ENCODE measurements at regions not wholly inside any gene's neighbourhood (a gene's known extent, or its start where the extent isn't known, plus 50 kb on each side); places are given as distances from the start of the nearest gene placed in this dataset.

DNA sequence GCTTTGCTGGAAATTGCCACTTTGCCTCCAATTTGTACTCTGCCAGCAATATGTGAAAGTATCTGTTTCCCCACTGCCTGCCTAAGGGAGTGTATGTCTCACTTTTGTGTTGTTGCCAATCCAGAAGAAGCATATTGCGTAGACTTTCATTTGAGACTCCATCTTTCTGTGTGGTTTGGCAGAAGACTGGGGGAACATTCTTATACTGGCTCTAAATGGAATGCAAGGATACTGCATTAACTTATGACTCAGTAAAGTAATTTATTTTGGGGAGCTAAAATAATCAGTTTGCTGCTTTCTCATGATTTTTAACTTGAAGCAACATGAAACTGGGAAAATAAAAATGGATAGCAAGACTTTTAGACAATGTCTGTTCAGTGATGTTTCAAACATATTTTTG lies 107.7 kb upstream of the TMPRSS2 start:
- Histone ChIP-seq H4K91ac (ENCODE audit: low read depth, low read length, poor library complexity) (no peak overlapping the region), H3K27me3 (ENCODE audit: control insufficient read depth in 3 of 3, insufficient read depth in 3 of 3, low read depth in 1 of 3, low read length in 3 of 3) (peaks cover 0 to 3% (median 0%) of the 10 kb centered on the region in 3 experiments), H3K4ac (ENCODE audit: low read length) (no peak overlapping the region), H3K36me3 (replicated peaks in 1 of 2; ENCODE audit: control insufficient read depth in 2 of 2, insufficient read depth in 2 of 2, low read length in 2 of 2) (no peaks in the 10 kb centered on the region), H3K9me3 (replicated peaks in 1 of 2; ENCODE audit: control insufficient read depth in 2 of 2, insufficient read depth in 1 of 2, low read depth in 1 of 2, low read length in 2 of 2) (no peaks in the 10 kb centered on the region), H2BK15ac (ENCODE audit: low read length) (no peak overlapping the region), H3K4me1 (ENCODE audit: control insufficient read depth in 2 of 2, insufficient read depth in 1 of 2, low read depth in 1 of 2, low read length in 2 of 2) (peaks cover 7 to 10% of the 10 kb centered on the region in 2 donors), H2AFZ (ENCODE audit: low read length) (no peak overlapping the region), H2BK120ac (ENCODE audit: low read depth, low read length) (no peak overlapping the region), H2AK5ac (ENCODE audit: low read depth, low read length) (no peak overlapping the region), H2BK5ac (ENCODE audit: low read length) (no peak overlapping the region), H3K23ac (ENCODE audit: low read depth, low read length, poor library complexity) (no peak overlapping the region), H3K4me2 (ENCODE audit: insufficient read depth, low read length, poor library complexity, severe bottlenecking) (no peak overlapping the region), H2BK12ac (ENCODE audit: low read length) (no peak overlapping the region), H3K4me3 (ENCODE audit: low read length in 2 of 2) (no peak overlapping the region), H3K14ac (ENCODE audit: low read length) (no peak overlapping the region), H3K79me1 (ENCODE audit: low read depth, low read length) (no peaks in the 10 kb centered on the region), H3K18ac (ENCODE audit: low read length) (no peak overlapping the region), H4K8ac (ENCODE audit: low read depth, low read length) (no peak overlapping the region), H3K27ac (replicated peaks; ENCODE audit: low read length) (no peak overlapping the region), H3K9ac (ENCODE audit: low read depth, low read length, poor library complexity) (no peak overlapping the region)
- WGBS, 2 donors (ENCODE audit: extremely low coverage in 2 of 2, insufficient read length in 2 of 2, insufficient replicate concordance in 1 of 2) = no CpG with 5 or more reads among the region's 1 CpG
- DNase-seq (ENCODE audit: low spot score) = no peak

- no peak overlapping the region for H3K9ac ChIP-seq (ENCODE audit: low read depth, low read length, poor library complexity)
- no peak overlapping the region for H3K18ac ChIP-seq (ENCODE audit: low read length)
- peaks cover 0 to 3% (median 0%) of the 10 kb centered on the region in 3 experiments for H3K27me3 ChIP-seq (ENCODE audit: control insufficient read depth in 3 of 3, insufficient read depth in 3 of 3, low read depth in 1 of 3, low read length in 3 of 3)
- peak overlapping the region; percentile 56 for H4K91ac ChIP-seq (ENCODE audit: low read depth, low read length, poor library complexity)
- H2BK120ac ChIP-seq (ENCODE audit: low read depth, low read length) = no peak overlapping the region
- no peaks in the 10 kb centered on the region for H3K9me3 ChIP-seq (replicated peaks in 1 of 2; ENCODE audit: control insufficient read depth in 2 of 2, insufficient read depth in 1 of 2, low read depth in 1 of 2, low read length in 2 of 2)
- H3K14ac ChIP-seq (ENCODE audit: low read length) = no peak overlapping the region
- H2BK15ac ChIP-seq (ENCODE audit: low read length) = peak overlapping the region; percentile 3
- H3K79me1 ChIP-seq (ENCODE audit: low read depth, low read length) = no peaks in the 10 kb centered on the region
- H4K8ac ChIP-seq (ENCODE audit: low read depth, low read length) = no peak overlapping the region
- H3K4me1 ChIP-seq (ENCODE audit: control insufficient read depth in 2 of 2, insufficient read depth in 1 of 2, low read depth in 1 of 2, low read length in 2 of 2) = peaks cover 7 to 10% of the 10 kb centered on the region in 2 donors
- peak overlapping the region; percentile 36 for H2AK5ac ChIP-seq (ENCODE audit: low read depth, low read length)
- H3K4me2 ChIP-seq (ENCODE audit: insufficient read depth, low read length, poor library complexity, severe bottlenecking) = no peak overlapping the region
- H3K27ac ChIP-seq (replicated peaks; ENCODE audit: low read length) = no peak overlapping the region
- H3K4me3 ChIP-seq (ENCODE audit: low read length in 2 of 2) = no peak overlapping the region
- no peak overlapping the region for H2BK12ac ChIP-seq (ENCODE audit: low read length)
- no peak overlapping the region for H2AFZ ChIP-seq (ENCODE audit: low read length)
- H3K4ac ChIP-seq (ENCODE audit: low read length) = no peak overlapping the region
- no peaks in the 10 kb centered on the region for H3K36me3 ChIP-seq (replicated peaks in 1 of 2; ENCODE audit: control insufficient read depth in 2 of 2, insufficient read depth in 2 of 2, low read length in 2 of 2)
- no peak overlapping the region for H2BK5ac ChIP-seq (ENCODE audit: low read length)
- WGBS, 2 donors (ENCODE audit: extremely low coverage in 2 of 2, insufficient read length in 2 of 2, insufficient replicate concordance in 1 of 2) = no CpG with 5 or more reads among the region's 12 CpGs
- no peak for DNase-seq (ENCODE audit: low spot score)
- H3K23ac ChIP-seq (ENCODE audit: low read depth, low read length, poor library complexity) = no peak overlapping the region
These were observed 106.6 kb upstream of the TMPRSS2 start for GRCh38 chr21:41614511-41614910.

GRCh38 chr21:41613533-41613909 lies 105.6 kb upstream of the TMPRSS2 start:
- H3K27ac ChIP-seq (replicated peaks; ENCODE audit: low read length) = no peak overlapping the region
- H3K18ac ChIP-seq (ENCODE audit: low read length) = peak overlapping the region; percentile 16
- H3K27me3 ChIP-seq (ENCODE audit: control insufficient read depth in 3 of 3, insufficient read depth in 3 of 3, low read depth in 1 of 3, low read length in 3 of 3) = peaks cover 0 to 3% (median 0%) of the 10 kb centered on the region in 3 experiments
- no peak overlapping the region for H4K8ac ChIP-seq (ENCODE audit: low read depth, low read length)
- no peak overlapping the region for H3K4ac ChIP-seq (ENCODE audit: low read length)
- peak overlapping the region; percentile 25 for H3K23ac ChIP-seq (ENCODE audit: low read depth, low read length, poor library complexity)
- H2AK5ac ChIP-seq (ENCODE audit: low read depth, low read length) = peak overlapping the region; percentile 15
- H3K4me1 ChIP-seq (ENCODE audit: control insufficient read depth in 2 of 2, insufficient read depth in 1 of 2, low read depth in 1 of 2, low read length in 2 of 2) = peaks cover 7 to 10% of the 10 kb centered on the region in 2 donors
- no peak overlapping the region for H2BK120ac ChIP-seq (ENCODE audit: low read depth, low read length)
- H3K4me3 ChIP-seq (ENCODE audit: low read length in 2 of 2) = no peak overlapping the region
- H3K36me3 ChIP-seq (replicated peaks in 1 of 2; ENCODE audit: control insufficient read depth in 2 of 2, insufficient read depth in 2 of 2, low read length in 2 of 2) = no peaks in the 10 kb centered on the region
- no CpG with 5 or more reads among the region's 19 CpGs for WGBS, 2 donors (ENCODE audit: extremely low coverage in 2 of 2, insufficient read length in 2 of 2, insufficient replicate concordance in 1 of 2)
- DNase-seq (ENCODE audit: low spot score) = no peak
- no peak overlapping the region for H2BK12ac ChIP-seq (ENCODE audit: low read length)
- H2BK15ac ChIP-seq (ENCODE audit: low read length) = no peak overlapping the region
- H2BK5ac ChIP-seq (ENCODE audit: low read length) = no peak overlapping the region
- no peaks in the 10 kb centered on the region for H3K9me3 ChIP-seq (replicated peaks in 1 of 2; ENCODE audit: control insufficient read depth in 2 of 2, insufficient read depth in 1 of 2, low read depth in 1 of 2, low read length in 2 of 2)
- no peak overlapping the region for H3K4me2 ChIP-seq (ENCODE audit: insufficient read depth, low read length, poor library complexity, severe bottlenecking)
- no peaks in the 10 kb centered on the region for H3K79me1 ChIP-seq (ENCODE audit: low read depth, low read length)
- H2AFZ ChIP-seq (ENCODE audit: low read length) = peak overlapping the region; percentile 75
- H3K9ac ChIP-seq (ENCODE audit: low read depth, low read length, poor library complexity) = no peak overlapping the region
- peak overlapping the region; percentile 5 for H3K14ac ChIP-seq (ENCODE audit: low read length)
- H4K91ac ChIP-seq (ENCODE audit: low read depth, low read length, poor library complexity) = no peak overlapping the region

DNA sequence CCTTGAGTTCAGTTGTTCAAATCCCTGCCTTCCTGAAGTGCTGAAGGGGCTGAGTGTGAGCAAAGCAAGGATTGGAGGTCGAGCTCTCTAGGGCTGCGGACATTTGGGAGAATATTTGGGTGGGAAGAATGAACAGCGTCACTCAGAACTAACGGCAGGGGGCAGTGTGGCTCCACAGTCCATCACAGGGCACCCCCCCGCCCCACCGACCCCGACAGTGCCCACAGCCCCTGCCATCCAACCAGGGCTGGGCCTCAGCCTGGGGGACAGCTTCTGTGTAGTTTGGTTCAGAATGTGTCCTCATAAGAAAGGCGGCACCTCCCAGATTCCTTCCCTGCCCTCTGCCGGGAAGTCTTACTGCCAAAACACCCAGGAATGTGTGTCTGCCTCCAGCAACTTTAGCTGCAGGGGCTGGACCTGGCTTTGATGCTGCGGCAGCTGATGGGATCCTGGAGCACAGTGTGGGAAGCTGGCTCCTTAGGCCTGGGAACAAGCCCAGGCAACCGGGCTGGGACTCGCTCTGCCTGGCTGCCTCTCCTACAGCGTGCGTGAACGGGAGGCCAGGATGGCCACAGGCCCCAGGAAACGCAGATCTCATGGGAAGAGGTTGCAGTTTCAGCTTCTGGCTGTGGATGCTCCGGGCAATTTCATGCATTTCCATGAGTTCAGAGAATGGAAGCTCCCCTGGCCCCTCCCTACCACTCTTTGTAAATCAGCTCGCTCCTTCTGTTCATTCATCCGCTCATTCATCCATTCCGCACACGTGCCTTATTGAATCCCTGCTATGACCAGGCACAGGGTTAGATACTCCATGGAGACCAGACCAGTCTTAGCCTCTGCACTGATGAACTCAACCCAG lies 104.9 kb upstream of the TMPRSS2 start:
- no peak overlapping the region for H2BK120ac ChIP-seq (ENCODE audit: low read depth, low read length)
- H3K4me3 ChIP-seq (ENCODE audit: low read length in 2 of 2) = no peak overlapping the region
- H3K14ac ChIP-seq (ENCODE audit: low read length) = peak overlapping the region; percentile 40
- WGBS, 2 donors (ENCODE audit: extremely low coverage in 2 of 2, insufficient read length in 2 of 2, insufficient replicate concordance in 1 of 2) = no CpG with 5 or more reads among the region's 21 CpGs
- H2AFZ ChIP-seq (ENCODE audit: low read length) = peak overlapping the region; percentile 75
- no peak overlapping the region for H2BK12ac ChIP-seq (ENCODE audit: low read length)
- H3K9ac ChIP-seq (ENCODE audit: low read depth, low read length, poor library complexity) = no peak overlapping the region
- H3K4ac ChIP-seq (ENCODE audit: low read length) = no peak overlapping the region
- H3K9me3 ChIP-seq (replicated peaks in 1 of 2; ENCODE audit: control insufficient read depth in 2 of 2, insufficient read depth in 1 of 2, low read depth in 1 of 2, low read length in 2 of 2) = no peaks in the 10 kb centered on the region
- H3K79me1 ChIP-seq (ENCODE audit: low read depth, low read length) = no peaks in the 10 kb centered on the region
- H3K4me1 ChIP-seq (ENCODE audit: control insufficient read depth in 2 of 2, insufficient read depth in 1 of 2, low read depth in 1 of 2, low read length in 2 of 2) = peaks cover 7 to 10% of the 10 kb centered on the region in 2 donors
- no peak overlapping the region for H4K8ac ChIP-seq (ENCODE audit: low read depth, low read length)
- H3K36me3 ChIP-seq (replicated peaks in 1 of 2; ENCODE audit: control insufficient read depth in 2 of 2, insufficient read depth in 2 of 2, low read length in 2 of 2) = no peaks in the 10 kb centered on the region
- no peak overlapping the region for H2BK5ac ChIP-seq (ENCODE audit: low read length)
- H4K91ac ChIP-seq (ENCODE audit: low read depth, low read length, poor library complexity) = no peak overlapping the region
- H3K18ac ChIP-seq (ENCODE audit: low read length) = peak overlapping the region; percentile 31
- peaks cover 0 to 3% (median 0%) of the 10 kb centered on the region in 3 experiments for H3K27me3 ChIP-seq (ENCODE audit: control insufficient read depth in 3 of 3, insufficient read depth in 3 of 3, low read depth in 1 of 3, low read length in 3 of 3)
- H3K23ac ChIP-seq (ENCODE audit: low read depth, low read length, poor library complexity) = no peak overlapping the region
- no peak overlapping the region for H3K27ac ChIP-seq (replicated peaks; ENCODE audit: low read length)
- H2BK15ac ChIP-seq (ENCODE audit: low read length) = no peak overlapping the region
- H3K4me2 ChIP-seq (ENCODE audit: insufficient read depth, low read length, poor library complexity, severe bottlenecking) = peak overlapping the region; percentile 40
- H2AK5ac ChIP-seq (ENCODE audit: low read depth, low read length) = peak overlapping the region; percentile 15
- DNase-seq (ENCODE audit: low spot score) = peak; percentile 63

All from neuronal stem cell (in vitro differentiated cells).